ENCODE measurements at regions not wholly inside any gene's neighbourhood (a gene's known extent, or its start where the extent isn't known, plus 50 kb on each side); places are given as distances from the start of the nearest gene placed in this dataset.

- DNase-seq: no peak
Measured at GRCh38 chr3:5270666-5271371, 83.3 kb downstream of the EDEM1 start.

- no peak for DNase-seq
Measured at GRCh38 chr3:5271372-5271683, 83.8 kb downstream of the EDEM1 start.

GRCh38 chr3:5272387-5272786, 84.9 kb downstream of the EDEM1 start:
- no peak for DNase-seq

GRCh38 chr3:5274091-5274490, 86.6 kb downstream of the EDEM1 start:
- DNase-seq: no peak

GRCh38 chr3:5275529-5275928, 88.0 kb downstream of the EDEM1 start:
- no peak for DNase-seq

- no peak for DNase-seq
Measured at GRCh38 chr3:5276934-5277333, 89.4 kb downstream of the EDEM1 start.

DNA sequence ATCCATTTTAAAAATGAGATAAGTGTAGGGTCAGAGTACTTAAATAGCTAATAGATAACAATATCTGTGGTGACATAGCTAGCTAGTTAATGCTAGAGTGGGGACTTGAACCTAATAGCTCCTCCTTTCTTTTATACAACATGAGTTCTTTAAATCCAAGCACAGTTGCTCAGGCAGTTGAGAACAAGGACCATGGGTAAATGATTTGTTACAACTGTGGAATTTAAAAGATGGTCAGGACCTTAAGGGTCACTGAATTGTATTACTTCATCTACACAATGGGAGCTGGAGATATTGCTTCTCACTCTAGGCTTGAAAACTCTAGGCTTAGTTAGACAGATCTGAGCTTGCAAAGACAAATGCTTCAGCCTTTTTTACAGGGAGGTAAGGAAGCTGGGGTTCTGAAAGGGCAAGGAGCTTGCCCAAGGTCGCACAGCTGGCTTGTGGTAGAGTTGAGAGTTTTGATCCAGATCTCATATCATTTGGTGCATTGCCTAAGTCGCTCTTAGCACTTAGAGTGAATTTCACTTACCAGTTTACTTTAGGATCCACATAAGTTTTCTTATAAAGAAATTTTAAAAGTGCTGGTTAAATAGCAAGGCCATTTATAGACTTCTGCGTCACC, 90.2 kb downstream of the EDEM1 start:
- DNase-seq: no peak

DNA sequence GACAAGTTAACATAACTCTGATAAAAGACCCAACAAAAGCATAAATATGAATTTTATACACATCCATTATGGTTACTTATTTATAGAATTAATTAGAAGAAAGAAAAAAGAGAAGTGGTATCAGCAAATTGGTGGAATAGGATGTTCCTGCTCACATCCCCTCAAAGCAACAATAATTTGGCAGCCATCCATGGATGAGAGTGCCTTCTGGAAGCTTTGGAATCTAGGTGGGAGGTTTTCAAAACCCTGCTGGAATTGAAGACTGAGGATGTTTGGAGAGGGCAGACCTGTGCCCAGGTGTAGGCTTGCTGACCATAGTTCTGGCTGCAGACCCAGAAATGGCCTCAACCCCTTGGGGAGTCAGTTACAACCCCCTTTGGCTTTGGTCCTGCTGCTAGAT, 91.2 kb downstream of the EDEM1 start:
- no peak for DNase-seq

GRCh38 chr3:5282703-5283102, 95.2 kb downstream of the EDEM1 start:
- no peak for DNase-seq

DNA sequence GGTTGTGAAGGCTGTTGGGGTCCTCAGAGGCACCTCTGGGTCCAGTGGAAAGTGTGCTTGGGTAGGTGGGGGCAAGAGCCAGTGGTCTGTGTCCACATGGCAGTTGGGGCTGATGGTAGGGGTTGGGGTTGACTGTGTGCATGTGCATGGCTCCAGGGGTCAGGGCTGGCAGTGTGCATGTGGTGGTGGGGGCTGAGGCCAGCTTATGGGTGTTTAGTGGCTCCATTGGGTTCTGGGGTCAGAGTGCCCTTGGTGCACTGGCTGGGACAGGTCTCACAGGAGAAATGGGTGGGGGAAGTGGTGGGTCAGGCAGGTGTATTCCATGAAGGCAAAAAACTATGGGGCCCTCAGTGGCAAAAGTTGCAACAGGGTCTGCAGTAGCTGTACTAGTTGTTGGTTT, 97.9 kb downstream of the EDEM1 start:
- DNase-seq: no peak

DNA sequence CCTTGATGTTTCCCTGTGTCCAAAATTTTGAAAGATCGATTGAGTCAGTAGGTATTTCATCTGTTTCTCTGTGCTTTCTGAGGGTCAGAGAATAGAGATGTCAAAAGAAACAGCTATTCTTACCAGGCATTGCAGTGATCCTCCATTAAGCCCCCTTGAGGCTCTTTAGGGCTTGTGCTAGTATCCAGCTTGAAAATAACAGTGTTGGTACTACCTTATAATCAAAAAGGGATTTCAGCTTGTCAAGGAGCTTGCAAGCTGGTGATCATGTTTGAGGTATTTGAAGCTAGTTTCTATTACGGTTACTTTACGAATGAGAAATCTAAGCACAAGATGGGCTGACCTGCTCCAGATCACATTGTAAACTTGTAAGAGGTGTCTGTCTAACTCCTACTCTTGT, 103.4 kb downstream of the EDEM1 start:
- DNase-seq: no peak

DNA sequence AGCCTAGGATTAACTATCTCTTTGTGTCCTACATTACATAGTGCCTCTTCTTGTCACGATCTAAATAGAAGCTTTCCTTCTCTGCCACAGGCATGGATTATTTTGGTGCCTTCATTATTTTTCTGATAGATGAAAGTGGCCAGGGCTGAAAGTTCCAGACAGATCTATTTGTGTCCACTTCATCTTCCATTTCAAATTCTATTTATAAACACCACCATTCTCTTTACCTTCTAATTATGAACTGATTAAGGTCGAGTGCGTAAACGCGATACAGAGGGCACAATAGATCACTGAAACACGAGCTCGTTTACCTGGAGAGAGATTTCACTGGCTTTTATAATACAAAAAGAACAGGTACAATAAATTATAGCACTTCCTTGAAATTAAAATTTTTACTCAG, 105.0 kb downstream of the EDEM1 start:
- no peak for DNase-seq

- no peak for DNase-seq
Measured at GRCh38 chr3:5293207-5293606, 105.7 kb downstream of the EDEM1 start.

- DNase-seq: no peak
Measured at GRCh38 chr3:5294356-5294755, 106.8 kb downstream of the EDEM1 start.

- DNase-seq: no peak
Measured at GRCh38 chr3:5295191-5295690, 107.7 kb downstream of the EDEM1 start.

GRCh38 chr3:5296362-5296761, 108.9 kb downstream of the EDEM1 start:
- DNase-seq: no peak

GRCh38 chr3:5297895-5298294, 110.4 kb downstream of the EDEM1 start:
- DNase-seq: no peak

DNA sequence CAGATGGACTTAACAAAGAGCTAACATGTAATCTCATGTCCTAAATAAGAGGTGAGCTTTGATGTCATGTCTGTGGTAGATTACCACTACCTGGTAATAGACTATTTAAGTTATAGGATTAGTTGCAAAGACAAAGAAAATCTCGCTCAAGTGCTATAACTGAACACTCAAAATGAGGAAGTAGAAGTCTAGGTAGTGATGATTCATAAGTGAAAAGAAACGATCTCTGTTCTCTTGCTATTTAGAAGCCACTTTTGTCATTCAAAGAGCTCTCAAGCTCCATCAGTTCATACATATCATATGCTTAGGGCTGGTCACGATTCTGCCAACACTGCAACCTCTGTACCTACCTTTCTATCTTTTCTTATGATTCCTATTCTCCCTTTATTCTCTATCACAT, 110.9 kb downstream of the EDEM1 start:
- no peak for DNase-seq

GRCh38 chr3:5299161-5299560, 111.7 kb downstream of the EDEM1 start:
- DNase-seq: no peak

GRCh38 chr3:5300638-5301037, 113.1 kb downstream of the EDEM1 start:
- DNase-seq: no peak

GRCh38 chr3:5301651-5302297, 114.3 kb downstream of the EDEM1 start:
- DNase-seq: no peak

- DNase-seq: no peak
Measured at GRCh38 chr3:5302661-5303060, 115.2 kb downstream of the EDEM1 start.

GRCh38 chr3:5304188-5304587, 116.7 kb downstream of the EDEM1 start:
- no peak for DNase-seq
